K562 (cell line): ENCODE measurements at regions not wholly inside any gene's neighbourhood (a gene's known extent, or its start where the extent isn't known, plus 50 kb on each side); places are given as distances from the start of the nearest gene placed in this dataset.

Experiments
- ATAC-seq: fragments of 200-7000 bp; cut with Tn5 transposase; 3 replicates; pipeline ENCODE4 v1.9.1; 2020; ENCODE audit warnings: moderate library complexity
- BruUV-seq: library from RNA; stranded (reverse); fragments of 400-500 nt; replicated peaks from 2 replicates; lab custom pipeline; 2021; lab: Mats Ljungman, UMichigan
- CTCF ChIA-PET: fragments of 300-600 bp; formaldehyde crosslinking; extraction: SDS; loops from one replicate; lab custom pipeline; 2021; ENCODE audit warnings: low intra/inter-chr PET ratio; lab: Yijun Ruan, JAX
- POLR2A ChIA-PET: fragments of 300-600, 350-650 bp; sonication (Branson Sonifier 250); formaldehyde crosslinking; extraction: SDS; loops from one replicate; lab custom pipeline; 2021; ENCODE audit warnings: antibody characterized with exemption, inconsistent platforms; lab: Yijun Ruan, JAX
- DNase-seq, 4 experiments: peaks; one replicate each; pipeline versions ENCODE4 v3.0.0 to v3.0.0-alpha.2; 2011 to 2018; ENCODE audit warnings: low spot score in 3 of 4, mixed read lengths in 3 of 4; ENCODE audit errors: extremely low read depth in 1 of 4
- FAIRE-seq: peaks from 2 replicates; lab custom pipeline; 2011; peaks lifted over from hg19 to GRCh38; lab: Jason Lieb, UNC
- H2AFZ ChIP-seq: 2 replicates; pipeline ENCODE4 v1.6.0; 2011; ENCODE audit warnings: low read depth, low read length, control low read depth, inconsistent platforms
- H3K27ac ChIP-seq: fragments of 200-600 bp; 3 replicates; pipeline ENCODE4 v1.8.0; 2011; ENCODE audit warnings: low read depth, mild to moderate bottlenecking, control low read depth, inconsistent platforms, low read length, moderate library complexity, mixed read lengths; ENCODE audit errors: extremely low read depth
- H3K27me3 ChIP-seq, 2 experiments: fragments of 300-600 bp in 1 of 2; 2 replicates in 1 of 2; 3 replicates in 1 of 2; pipeline versions ENCODE4 v1.6.0 to v1.8.0; 2011; ENCODE audit warnings: inconsistent platforms in 2 of 2, low read length in 2 of 2, mild to moderate bottlenecking in 1 of 2, mixed read lengths in 1 of 2, moderate library complexity in 1 of 2; ENCODE audit not compliant: control insufficient read depth in 2 of 2, insufficient read depth in 2 of 2
- H3K36me3 ChIP-seq: fragments of 300-600 bp; 3 replicates; pipeline ENCODE4 v1.8.0; 2011; ENCODE audit warnings: mild to moderate bottlenecking, low read length, inconsistent platforms; ENCODE audit not compliant: control insufficient read depth, insufficient read depth
- H3K4me1 ChIP-seq, 2 experiments: fragments of 200-600 bp in 1 of 2; replicated peaks in 1 of 2; 2 replicates in 1 of 2; 3 replicates in 1 of 2; pipeline versions ENCODE4 v1.5.1 to v1.8.0; 2011; ENCODE audit warnings: inconsistent platforms in 2 of 2, low read length in 2 of 2, mild to moderate bottlenecking in 1 of 2, mixed read lengths in 1 of 2, moderate library complexity in 1 of 2; ENCODE audit not compliant: control insufficient read depth in 2 of 2, insufficient read depth in 2 of 2
- H3K4me2 ChIP-seq: 2 replicates; pipeline ENCODE4 v1.6.1; 2011; ENCODE audit warnings: low read length, control low read depth, inconsistent platforms, mixed read lengths; ENCODE audit not compliant: insufficient read depth
- H3K4me3 ChIP-seq: fragments of 200-600 bp; sonication (generic), shearing (Covaris generic); 2 replicates; pipeline ENCODE4 v1.5.1; 2016; ENCODE audit warnings: control low read depth, inconsistent platforms
- H3K79me2 ChIP-seq: fragments of 200-600 bp; 3 replicates; pipeline ENCODE4 v1.8.0; 2011; ENCODE audit warnings: low read length, inconsistent platforms; ENCODE audit not compliant: control insufficient read depth, insufficient read depth
- H3K9ac ChIP-seq, 2 experiments: 2 replicates each; pipeline versions ENCODE4 v1.6.0 to v1.6.1; 2011; ENCODE audit warnings: low read depth in 2 of 2, low read length in 2 of 2, control low read depth in 1 of 2, inconsistent platforms in 1 of 2, mild to moderate bottlenecking in 1 of 2, mixed read lengths in 1 of 2; ENCODE audit not compliant: insufficient read depth in 1 of 2
- H3K9me1 ChIP-seq: one replicate; pipeline ENCODE4 v1.6.0; 2011; ENCODE audit warnings: inconsistent platforms, mild to moderate bottlenecking, low read length, moderate library complexity; ENCODE audit not compliant: control insufficient read depth, insufficient read depth
- H3K9me3 ChIP-seq: replicated peaks from 2 replicates; pipeline ENCODE4 v1.5.1; 2011; ENCODE audit warnings: low read depth, low read length, inconsistent platforms; ENCODE audit not compliant: control insufficient read depth, insufficient read depth
- H4K20me1 ChIP-seq: replicated peaks from 2 replicates; pipeline ENCODE4 v1.6.1; 2011; ENCODE audit warnings: low read length, inconsistent platforms, mixed read lengths; ENCODE audit not compliant: control insufficient read depth, insufficient read depth
- KLF10 ChIP-seq: fragments of 250-450 bp; sonication (Bioruptor Pico); IDR thresholded peaks from 2 replicates; pipeline ENCODE4 v1.6.1; 2021; ENCODE audit warnings: matching md5 sums
- MTA2 ChIP-seq: fragments of 450-650 bp; IDR thresholded peaks from 2 replicates; pipeline ENCODE4 v1.6.1; 2016; ENCODE audit warnings: low read depth
- PRDM10 ChIP-seq: fragments of 450-650 bp; IDR thresholded peaks from 2 replicates; pipeline ENCODE4 v1.6.1; 2018; ENCODE audit not compliant: partially characterized antibody
- ZNF263 ChIP-seq: sonication (generic); formaldehyde crosslinking; IDR thresholded peaks from 2 replicates; pipeline ENCODE4 v1.8.0; 2022; ENCODE audit warnings: mild to moderate bottlenecking, missing genetic modification reagents, borderline replicate concordance
- ZNF449 ChIP-seq: fragments of 250-450 bp; sonication (Bioruptor Pico); IDR thresholded peaks from 2 replicates; pipeline ENCODE4 v1.8.0; 2022; ENCODE audit warnings: moderate library complexity, mild to moderate bottlenecking, inconsistent platforms
- WGBS: fragments of 100-300 bp; shearing (Covaris generic); methylation state at CpG from one replicate; pipeline ENCODE4 v1.1.6; 2016; ENCODE audit warnings: low coverage, mixed read lengths; ENCODE audit not compliant: insufficient coverage; ENCODE audit errors: missing lambda C conversion rate; 5-methylcytosine and 5-hydroxymethylcytosine counted together
- in situ Hi-C: fragments of 300-500 bp; cut with MboI; formaldehyde crosslinking; loops from 4 replicates; pipeline ENCODE4 v1.15.0; 2018; ENCODE audit warnings: inconsistent platforms, mixed read lengths
- intact Hi-C: fragments of 100-400 bp; cut with micrococcal nuclease; formaldehyde crosslinking; loops from 2 replicates; pipeline ENCODE4 v1.14.2; 2022
- TF ChIP-seq, protein P1 (sequence below), 2 experiments: fragments of 200-800 bp in 1 of 2; sonication (Bioruptor generic) in 1 of 2; sonication (generic) in 1 of 2; formaldehyde crosslinking in 1 of 2; IDR thresholded peaks in 1 of 2; conservative IDR thresholded peaks in 1 of 2; 2 replicates each; pipeline versions ENCODE4 v1.5.0 to v1.6.1; 2016 to 2020; ENCODE audit warnings: missing compliant biosample characterization in 1 of 2, missing genetic modification characterization in 1 of 2, missing genetic modification reagents in 1 of 2

- TF ChIP-seq MTA2 = no peak
These were observed 139.3 kb upstream of the IER5L start (continued) for GRCh38 chr9:129317179-129318011.

DNA sequence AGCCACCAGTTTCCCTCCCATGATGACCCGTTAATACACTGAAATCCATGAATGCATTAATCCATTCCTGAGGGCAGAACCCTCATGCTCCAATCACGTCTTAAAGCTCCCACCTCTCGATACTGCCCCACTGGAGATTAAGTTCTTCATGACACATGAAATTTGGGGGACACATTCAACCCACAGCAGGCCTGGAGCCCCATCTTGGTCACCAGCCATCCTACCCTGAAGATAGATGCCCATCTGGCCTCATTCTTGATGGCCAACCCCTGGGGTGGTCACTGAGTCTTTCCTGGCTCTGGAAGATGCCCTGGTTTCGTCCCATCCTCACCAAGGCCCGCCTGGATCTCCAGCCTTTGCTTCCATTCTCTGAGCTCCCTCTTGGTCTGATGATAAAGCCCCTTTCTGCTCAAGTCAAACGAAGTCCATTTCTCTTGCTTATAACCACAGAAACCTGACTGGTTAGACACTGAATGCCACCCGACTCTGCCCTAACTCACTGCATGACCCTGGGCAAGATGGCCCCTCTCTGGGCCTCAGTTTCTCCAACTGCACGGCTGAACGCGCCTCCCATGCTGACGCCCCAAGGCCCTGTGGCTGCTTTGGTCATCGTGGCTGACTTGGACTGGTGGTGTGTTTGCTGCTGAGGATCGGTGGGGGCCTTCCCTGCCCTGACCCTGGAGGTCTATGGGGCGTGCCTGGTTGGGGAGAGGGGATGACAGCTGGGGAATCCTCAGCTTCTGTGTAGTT lies 138.4 kb upstream of the IER5L start:
- H3K36me3 ChIP-seq = no peaks in the 10 kb centered on the region
- no peaks in the 10 kb centered on the region for H3K9me3 ChIP-seq
- no peaks in the 10 kb centered on the region for H3K79me2 ChIP-seq
- H3K9ac ChIP-seq = no peak overlapping the region
- no peak for DNase-seq
- no peaks in the 10 kb centered on the region for H3K9me1 ChIP-seq
- H4K20me1 ChIP-seq = no peaks in the 10 kb centered on the region
- TF ChIP-seq ZNF449 = no peak
- no peak for TF ChIP-seq KLF10 (CRISPR knock-in tag)
- TF ChIP-seq ZNF263 (CRISPR knock-in tag) = no peak
- TF ChIP-seq, protein P1, sequence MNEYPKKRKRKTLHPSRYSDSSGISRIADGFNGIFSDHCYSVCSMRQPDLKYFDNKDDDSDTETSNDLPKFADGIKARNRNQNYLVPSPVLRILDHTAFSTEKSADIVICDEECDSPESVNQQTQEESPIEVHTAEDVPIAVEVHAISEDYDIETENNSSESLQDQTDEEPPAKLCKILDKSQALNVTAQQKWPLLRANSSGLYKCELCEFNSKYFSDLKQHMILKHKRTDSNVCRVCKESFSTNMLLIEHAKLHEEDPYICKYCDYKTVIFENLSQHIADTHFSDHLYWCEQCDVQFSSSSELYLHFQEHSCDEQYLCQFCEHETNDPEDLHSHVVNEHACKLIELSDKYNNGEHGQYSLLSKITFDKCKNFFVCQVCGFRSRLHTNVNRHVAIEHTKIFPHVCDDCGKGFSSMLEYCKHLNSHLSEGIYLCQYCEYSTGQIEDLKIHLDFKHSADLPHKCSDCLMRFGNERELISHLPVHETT (CRISPR knock-in tag; conservative IDR thresholded peaks at IDR 0.05 in 1 of 2, IDR thresholded peaks at IDR 0.05 in 1 of 2) = no peak
- no peak for TF ChIP-seq PRDM10
- TF ChIP-seq, all 486 proteins: peak for 0
- Histone ChIP-seq H3K27me3 (peaks cover 0 to 9% of the 10 kb centered on the region in 2 experiments; a peak in 3 of 5 replicates), H2AFZ (no peak overlapping the region), H3K4me3 (no peak overlapping the region), H3K4me2 (no peak overlapping the region), H3K4me1 (peaks cover 14 to 27% of the 10 kb centered on the region in 2 experiments), H3K27ac (no peak overlapping the region)
- POLR2A ChIA-PET = interaction anchor here (0.7 kb wide), 1 partner anchor 26 kb away, joined by 3 read pairs; no protein-coding TSS in a partner anchor
- in situ Hi-C loops (no loop called here), intact Hi-C loops (no loop called here)
- CTCF ChIA-PET = no interaction called here
- WGBS = 16% methylated on average over 13 of the region's 14 CpGs
- ATAC-seq = no peak
- BruUV-seq = no TSS peak
- no peak for FAIRE-seq
